ENCODE measurements at regions not wholly inside any gene's neighbourhood (a gene's known extent, or its start where the extent isn't known, plus 50 kb on each side); places are given as distances from the start of the nearest gene placed in this dataset.

DNA sequence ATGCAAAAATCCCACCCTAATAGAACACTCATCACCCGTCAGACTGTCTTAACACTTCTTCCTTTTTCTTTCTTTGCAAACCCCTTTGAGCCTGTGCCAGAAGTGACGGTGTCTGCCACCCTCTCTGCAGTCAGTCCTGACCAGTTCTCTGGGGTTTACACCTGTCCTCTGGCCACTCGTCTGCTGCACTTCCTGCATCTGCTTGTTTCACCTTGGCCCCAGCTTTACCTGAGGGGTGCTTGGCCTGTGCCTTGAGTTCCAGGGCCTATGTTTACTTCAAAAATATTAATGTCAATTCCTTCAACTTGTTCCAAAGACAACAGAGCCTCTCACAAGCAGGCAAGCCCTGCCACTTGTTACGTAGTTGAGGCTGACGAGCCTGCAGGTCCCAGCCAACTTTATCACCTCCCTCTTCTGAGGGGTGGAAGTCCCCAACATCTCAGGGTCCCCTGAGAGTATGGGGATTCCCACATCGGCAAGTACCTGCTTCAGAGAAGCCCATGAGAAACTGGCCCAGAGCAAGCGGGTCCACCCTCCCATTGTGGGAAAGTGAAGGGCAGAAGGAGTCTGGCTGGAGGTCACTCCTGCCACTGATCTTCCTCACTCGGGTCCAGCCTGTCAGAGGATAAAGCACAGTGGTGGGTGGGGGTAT, 205.4 kb downstream of the DAD1 start:
- TF ChIP-seq EZH2 (IDR thresholded peaks at IDR 0.05; ENCODE audit: low read depth) (no peak), CTCF (conservative IDR thresholded peaks at IDR 0.05) (no peak)

Data from PC-9 (cell line).